ENCODE measurements at regions not wholly inside any gene's neighbourhood (a gene's known extent, or its start where the extent isn't known, plus 50 kb on each side); places are given as distances from the start of the nearest gene placed in this dataset.

- TF ChIP-seq, protein P1, sequence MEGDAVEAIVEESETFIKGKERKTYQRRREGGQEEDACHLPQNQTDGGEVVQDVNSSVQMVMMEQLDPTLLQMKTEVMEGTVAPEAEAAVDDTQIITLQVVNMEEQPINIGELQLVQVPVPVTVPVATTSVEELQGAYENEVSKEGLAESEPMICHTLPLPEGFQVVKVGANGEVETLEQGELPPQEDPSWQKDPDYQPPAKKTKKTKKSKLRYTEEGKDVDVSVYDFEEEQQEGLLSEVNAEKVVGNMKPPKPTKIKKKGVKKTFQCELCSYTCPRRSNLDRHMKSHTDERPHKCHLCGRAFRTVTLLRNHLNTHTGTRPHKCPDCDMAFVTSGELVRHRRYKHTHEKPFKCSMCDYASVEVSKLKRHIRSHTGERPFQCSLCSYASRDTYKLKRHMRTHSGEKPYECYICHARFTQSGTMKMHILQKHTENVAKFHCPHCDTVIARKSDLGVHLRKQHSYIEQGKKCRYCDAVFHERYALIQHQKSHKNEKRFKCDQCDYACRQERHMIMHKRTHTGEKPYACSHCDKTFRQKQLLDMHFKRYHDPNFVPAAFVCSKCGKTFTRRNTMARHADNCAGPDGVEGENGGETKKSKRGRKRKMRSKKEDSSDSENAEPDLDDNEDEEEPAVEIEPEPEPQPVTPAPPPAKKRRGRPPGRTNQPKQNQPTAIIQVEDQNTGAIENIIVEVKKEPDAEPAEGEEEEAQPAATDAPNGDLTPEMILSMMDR (IDR thresholded peaks at IDR 0.05), result no peak
- TF ChIP-seq POLR2A (IDR thresholded peaks at IDR 0.05), result no peak
Observed at GRCh38 chr2:8232871-8233270, 449.0 kb upstream of the ID2 start.
